AG09309 (cell line): ENCODE measurements at regions not wholly inside any gene's neighbourhood (a gene's known extent, or its start where the extent isn't known, plus 50 kb on each side); places are given as distances from the start of the nearest gene placed in this dataset.
"Not testable (repeated sequence)": the region's sequence is repeated elsewhere in the genome, so short reads cannot be mapped to it uniquely, and the experiment has no call there.

Source experiments
- DNase-seq: peaks from one replicate; pipeline ENCODE4 v3.0.0-alpha.2; 2010; ENCODE audit warnings: low read depth
- H3K4me3 ChIP-seq: 2 replicates; pipeline ENCODE4 v1.5.1; 2011; ENCODE audit warnings: mild to moderate bottlenecking, low read depth, low read length, moderate library complexity; ENCODE audit not compliant: control insufficient read depth
- CTCF ChIP-seq: IDR thresholded peaks from 2 replicates; pipeline ENCODE4 v1.5.1; 2011; ENCODE audit warnings: mild to moderate bottlenecking, low read depth, low read length, inconsistent platforms; ENCODE audit not compliant: insufficient read depth, control insufficient read depth; ENCODE audit errors: missing control alignments

DNA sequence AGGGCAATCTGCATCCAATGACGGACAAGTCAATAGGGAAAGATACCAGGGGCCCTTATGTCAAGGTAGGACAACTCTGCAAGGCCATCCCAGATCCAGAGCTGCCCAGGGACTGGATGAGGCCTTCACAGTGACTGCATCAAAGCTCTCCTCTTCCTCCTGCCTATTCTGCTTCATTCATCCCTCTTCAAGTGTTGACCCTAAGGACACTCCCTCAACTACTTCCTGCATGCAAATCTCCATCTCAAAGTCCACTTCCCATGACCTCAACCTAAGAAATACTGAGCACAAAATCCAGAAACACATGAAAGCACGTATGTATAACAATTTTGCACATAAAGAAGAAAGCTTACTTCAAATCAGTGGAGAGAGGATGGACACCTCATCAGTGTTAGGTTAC lies 182.3 kb downstream of the AVL9 start:
- TF ChIP-seq CTCF: no peak
- DNase-seq: no peak

DNA sequence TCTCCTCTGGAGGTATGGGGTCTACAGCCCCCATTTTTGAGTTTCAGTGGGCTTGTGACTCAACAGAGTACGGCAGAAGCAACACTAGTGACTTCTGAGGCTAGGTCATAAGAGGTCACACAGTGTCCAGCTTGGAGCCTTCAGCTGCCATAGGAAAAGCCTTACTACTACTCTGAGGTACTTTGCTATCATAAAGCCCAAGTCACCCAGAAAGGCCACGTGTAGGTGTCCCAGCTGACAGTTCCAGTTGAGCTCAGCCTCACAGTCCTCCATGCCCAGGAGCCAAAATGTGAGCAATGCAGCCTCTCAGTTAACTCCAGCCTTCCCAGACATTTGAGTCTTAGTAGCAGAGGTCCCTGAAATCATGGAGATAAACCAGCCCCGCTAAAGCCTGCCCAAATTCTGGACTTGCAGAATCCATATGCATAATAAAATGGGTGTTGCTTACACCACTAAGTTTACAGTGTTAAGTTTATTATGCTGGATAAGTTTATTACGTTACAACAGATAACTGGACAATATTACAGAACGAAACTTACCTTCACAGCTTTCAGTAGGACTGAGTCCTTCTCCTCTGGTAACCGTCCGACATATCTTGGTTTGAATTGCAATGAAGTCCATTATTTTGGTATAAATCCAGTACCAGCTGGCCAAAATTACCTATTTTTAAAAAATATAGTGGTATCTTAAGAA lies 181.1 kb downstream of the AVL9 start:
- H3K4me3 ChIP-seq: no peak overlapping the region
- no peak for DNase-seq
- no peak for TF ChIP-seq CTCF

More for the DNA sequence above, 182.3 kb downstream of the AVL9 start:
- no peak overlapping the region for H3K4me3 ChIP-seq

DNA sequence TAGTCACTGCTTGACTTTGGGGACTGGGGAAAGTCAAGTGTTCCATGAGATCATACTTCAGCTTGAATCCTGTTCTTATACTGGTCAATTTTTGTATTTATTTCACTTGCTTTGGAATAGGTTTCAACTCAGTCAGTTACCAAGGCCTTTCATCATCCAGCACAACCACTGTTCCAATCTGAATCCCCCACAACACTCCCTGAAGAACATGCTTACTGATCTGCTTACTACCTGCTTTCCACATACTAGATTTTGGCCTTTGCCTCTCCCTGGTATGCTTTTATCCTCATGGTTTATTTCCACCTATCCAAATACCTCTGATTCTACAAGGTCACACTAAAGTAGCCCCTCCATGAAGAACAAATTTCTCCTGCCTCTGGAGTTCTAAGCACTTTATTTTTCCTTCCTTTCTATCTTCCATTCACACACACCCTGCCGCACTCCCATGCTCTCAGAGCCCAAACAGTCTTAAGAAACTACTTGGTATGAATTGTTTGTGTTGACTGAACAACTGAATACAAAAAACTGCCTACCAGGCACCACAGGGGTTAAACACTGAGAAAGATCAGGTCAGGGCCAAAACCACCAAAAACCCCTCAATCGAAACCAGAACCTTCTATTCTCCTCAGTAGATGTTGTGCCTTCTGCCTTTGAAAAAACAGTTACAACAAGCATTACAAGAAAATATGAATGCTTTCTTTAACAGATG lies 178.1 kb downstream of the AVL9 start:
- H3K4me3 ChIP-seq: no peak overlapping the region
- DNase-seq: no peak
- TF ChIP-seq CTCF: no peak

DNA sequence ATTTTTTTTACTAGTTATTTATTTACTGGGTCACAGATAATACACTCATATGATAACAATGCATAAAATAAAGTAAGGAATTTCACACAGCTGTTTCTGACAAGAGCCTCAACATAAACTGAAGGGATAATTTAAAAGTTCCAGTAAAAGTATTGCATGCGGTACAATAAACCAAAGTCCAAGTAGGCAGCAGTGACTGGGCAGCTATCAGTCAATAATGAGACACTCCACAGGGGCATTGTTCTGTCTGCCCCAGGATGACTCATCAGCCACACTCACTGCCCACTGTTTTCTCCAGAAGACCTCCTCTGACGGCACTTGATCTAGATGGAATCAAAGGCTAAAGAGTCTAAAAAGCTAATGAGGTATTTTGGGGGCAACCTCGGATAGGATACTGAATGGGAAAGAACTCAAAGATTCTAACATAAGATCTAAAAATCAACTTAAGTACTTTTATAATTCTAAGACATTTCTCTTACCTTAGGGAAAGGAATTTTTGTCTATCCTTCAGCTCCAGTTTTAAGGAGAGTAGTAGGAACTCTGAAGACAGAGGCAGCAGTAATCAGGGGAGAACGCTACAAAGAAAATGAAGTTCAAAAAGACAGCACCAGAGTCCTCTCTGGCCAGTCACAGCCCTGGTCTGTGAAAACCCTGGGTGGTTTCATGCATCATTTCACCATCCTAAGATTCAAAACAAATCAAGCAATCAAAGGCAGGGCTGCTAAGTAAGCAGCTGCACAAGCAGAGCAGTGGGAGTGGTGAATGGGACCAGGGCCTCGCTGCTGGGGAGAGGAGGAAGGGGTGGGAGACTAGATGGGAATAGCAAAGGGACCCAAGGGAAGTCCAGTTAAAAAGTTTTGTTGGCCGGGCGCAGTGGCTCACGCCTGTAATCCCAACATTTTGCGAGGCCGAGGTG lies 175.1 kb downstream of the AVL9 start:
- no peak for TF ChIP-seq CTCF
- H3K4me3 ChIP-seq: no peak overlapping the region
- peak; percentile 18 for DNase-seq

- peak; percentile 28 for DNase-seq
- H3K4me3 ChIP-seq: not testable (repeated sequence)
Observed at GRCh38 chr7:32669173-32669870, 174.0 kb downstream of the AVL9 start.

DNA sequence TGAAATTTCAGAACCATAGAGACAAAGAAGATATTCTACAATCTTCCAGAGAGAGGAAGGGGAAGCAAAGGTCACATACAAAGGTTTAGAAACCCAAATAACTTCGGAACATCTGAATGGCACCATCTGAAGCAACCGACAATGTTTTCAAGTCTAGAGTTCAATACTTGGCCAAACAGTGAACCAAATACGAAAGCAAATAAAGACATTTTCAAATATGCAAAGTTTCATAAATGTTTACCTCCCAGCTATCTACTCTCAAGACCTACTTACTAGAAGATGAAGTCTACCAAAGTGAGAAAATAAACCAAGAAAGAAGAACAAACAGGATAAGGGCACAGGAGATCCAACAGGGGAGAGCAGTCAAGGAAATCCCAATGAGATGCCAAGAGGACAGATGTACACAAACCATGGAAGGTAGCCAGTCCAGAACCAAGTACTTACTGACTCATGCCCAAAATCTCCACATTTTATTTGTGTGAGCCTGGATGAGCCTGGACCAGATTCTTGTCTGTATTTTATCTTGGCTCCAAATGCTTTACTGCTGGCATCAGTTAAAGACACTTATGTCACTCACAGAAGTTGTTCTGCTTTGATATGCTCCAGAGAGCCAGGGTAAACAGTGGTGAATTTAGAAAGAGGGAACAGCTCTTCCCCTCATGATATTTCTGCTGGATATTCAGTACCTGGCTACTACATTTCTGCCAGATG lies 173.3 kb downstream of the AVL9 start:
- DNase-seq: peak; percentile 34
- H3K4me3 ChIP-seq: not testable (repeated sequence)

GRCh38 chr7:32667586-32667985 lies 172.3 kb downstream of the AVL9 start:
- DNase-seq, H3K4me3 ChIP-seq: not testable (repeated sequence)

DNA sequence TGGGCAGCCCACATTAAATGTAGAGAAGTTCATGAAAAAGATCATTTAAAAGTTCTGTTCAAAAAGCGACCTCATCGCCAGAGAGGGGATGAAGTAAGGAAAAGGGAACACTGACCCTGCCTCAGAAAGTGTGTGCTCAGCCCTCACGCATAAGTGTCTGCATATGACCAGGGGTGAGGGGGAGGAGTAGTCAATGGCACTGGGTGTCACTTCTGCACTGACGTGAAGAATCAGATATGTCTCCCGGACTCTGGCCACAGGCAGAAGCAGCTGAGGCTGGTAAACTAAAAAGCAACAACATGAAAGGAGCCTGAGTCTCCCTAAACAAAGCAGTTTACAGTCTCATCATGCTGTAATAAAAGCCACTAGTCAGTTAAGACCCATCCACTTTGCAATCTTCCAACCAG lies 168.5 kb downstream of the AVL9 start:
- not testable (repeated sequence) for H3K4me3 ChIP-seq, DNase-seq

DNA sequence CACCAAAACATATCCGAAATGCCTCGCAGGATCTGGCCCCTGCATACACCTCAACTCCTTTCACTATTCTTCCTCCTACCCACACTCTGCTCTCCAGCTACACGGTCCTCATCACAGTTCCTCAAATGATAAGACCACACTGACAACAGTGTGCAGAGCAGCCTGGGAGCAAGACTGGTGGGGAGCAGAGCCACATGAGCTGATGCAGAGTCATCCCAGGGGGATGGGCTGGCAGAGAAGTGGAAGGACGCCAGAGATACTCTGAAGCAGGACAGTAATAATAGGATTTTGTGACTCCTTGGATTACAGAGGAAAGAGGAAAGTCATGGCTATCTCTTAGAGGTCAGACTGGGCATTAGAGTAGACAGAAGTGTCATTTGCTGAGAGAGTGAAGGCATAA lies 167.2 kb downstream of the AVL9 start:
- DNase-seq, H3K4me3 ChIP-seq: not testable (repeated sequence)
